Right forelimb (tissue), 1 donor: ENCODE measurements at regions not wholly inside any gene's neighbourhood (a gene's known extent, or its start where the extent isn't known, plus 50 kb on each side); places are given as distances from the start of the nearest gene placed in this dataset.
"Not testable (repeated sequence)": the region's sequence is repeated elsewhere in the genome, so short reads cannot be mapped to it uniquely, and the experiment has no call there.

Experiments
- DNase-seq: peaks from one replicate; pipeline ENCODE4 v3.0.0-alpha.2; 2018

DNA sequence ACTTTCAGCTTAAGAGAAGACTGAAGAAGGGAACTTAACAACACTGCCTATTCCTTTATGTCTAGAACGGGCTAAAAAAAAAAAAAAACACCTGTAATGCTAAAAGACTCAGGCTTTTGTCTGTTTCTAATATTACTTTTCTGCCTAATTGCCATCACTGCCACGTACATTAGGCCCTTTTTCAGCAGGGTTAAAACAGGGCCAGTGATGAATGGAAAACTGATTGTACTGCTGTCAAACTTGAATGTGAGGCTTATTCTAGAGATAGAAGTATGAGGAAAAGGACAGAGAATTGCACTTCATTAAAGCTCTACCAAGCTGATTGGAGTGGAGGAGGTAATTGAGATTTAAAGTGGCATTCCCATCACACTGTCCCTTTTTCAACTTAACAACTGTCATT is 535.8 kb downstream of the PRKD1 start:
- DNase-seq: no peak

DNA sequence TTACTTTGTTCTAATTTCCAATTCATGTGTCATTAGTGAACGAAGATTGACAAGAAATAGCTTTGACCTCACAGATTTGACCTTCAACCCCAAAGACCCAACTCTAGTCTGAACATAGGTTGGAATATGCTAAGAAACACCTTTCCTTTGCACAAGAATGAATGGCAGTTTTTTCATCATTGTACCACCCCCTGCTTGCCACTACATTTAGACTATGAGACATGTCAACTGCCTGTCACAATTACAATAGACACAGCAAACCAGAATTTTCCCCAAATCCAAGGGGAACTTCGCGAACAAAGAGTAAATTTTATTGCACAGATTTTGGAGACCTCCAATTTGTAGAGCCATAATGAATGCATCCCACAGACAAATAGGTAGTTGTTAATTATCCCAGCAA is 535.4 kb downstream of the PRKD1 start:
- no peak for DNase-seq

DNA sequence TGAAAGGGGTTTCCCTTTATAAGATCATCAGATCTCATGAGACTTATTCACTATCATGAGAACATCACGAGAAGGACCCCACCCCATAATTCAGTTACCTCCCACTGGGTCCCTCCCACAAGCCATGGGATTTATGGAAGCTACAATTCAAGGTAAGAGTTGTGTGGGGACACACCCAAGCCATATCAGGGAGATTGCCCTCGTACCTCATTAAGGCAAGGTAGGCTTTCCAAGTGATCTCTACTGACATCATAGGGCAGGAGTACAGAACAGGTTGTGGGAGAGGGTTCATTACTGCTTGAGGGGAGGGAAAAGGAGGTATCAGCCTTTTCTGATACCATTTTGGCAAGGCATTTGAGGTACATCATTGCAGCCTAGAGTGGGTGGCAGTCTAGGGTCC is 524.6 kb downstream of the PRKD1 start:
- no peak for DNase-seq

DNA sequence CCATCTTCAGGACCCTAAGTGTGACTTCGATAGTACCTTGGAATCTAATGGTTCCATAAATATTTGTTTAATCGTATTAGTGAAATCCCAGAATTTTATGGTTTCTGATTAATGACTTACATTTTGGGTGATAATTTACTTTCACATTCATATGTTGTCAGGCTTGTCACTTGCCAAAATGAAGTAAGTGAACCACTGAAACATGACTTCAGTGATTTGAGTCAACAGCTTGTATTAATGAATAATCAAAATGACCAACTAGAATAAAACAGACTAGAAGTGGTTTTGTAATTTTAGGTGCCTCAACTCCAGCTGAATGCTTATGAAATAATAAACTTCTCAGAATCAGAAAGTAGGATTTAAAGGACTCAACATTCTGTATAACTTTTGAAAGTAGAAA is 517.1 kb downstream of the PRKD1 start:
- no peak for DNase-seq

DNA sequence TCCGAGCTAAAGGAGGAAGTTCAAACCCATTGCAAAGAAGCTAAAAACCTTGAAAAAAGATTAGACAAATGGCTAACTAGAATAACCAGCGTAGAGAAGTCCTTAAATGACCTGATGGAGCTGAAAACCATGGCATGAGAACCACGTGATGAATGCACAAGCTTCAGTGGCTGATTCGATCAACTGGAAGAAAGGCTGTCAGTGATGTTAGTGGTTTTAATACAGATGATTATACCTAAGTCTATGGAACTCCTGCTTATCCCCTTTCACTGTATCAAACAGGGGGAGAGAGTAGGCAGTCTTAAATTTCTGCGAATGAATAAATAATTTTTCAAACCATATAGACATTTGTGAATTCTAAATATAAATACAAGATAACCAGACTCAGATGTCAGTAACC is 512.7 kb downstream of the PRKD1 start:
- not testable (repeated sequence) for DNase-seq

DNA sequence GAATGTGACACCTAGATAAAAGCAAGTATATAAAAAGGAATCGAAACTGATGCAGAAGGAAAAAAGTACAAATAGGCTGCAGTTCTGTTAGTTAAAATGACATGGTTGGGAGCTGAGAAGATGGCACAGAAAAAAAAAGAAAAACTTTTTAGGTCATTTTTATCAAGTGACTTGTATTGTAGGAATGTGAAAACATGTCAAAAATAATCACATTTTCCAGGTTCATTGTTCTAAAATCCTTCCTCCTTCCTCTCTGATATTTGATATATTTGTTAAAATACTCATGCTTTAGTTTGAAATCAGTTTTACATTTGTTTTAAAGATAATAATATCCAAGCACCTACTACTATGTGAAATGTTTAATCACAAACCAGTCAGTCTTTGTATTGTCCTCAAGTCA is 507.9 kb downstream of the PRKD1 start:
- no peak for DNase-seq

DNA sequence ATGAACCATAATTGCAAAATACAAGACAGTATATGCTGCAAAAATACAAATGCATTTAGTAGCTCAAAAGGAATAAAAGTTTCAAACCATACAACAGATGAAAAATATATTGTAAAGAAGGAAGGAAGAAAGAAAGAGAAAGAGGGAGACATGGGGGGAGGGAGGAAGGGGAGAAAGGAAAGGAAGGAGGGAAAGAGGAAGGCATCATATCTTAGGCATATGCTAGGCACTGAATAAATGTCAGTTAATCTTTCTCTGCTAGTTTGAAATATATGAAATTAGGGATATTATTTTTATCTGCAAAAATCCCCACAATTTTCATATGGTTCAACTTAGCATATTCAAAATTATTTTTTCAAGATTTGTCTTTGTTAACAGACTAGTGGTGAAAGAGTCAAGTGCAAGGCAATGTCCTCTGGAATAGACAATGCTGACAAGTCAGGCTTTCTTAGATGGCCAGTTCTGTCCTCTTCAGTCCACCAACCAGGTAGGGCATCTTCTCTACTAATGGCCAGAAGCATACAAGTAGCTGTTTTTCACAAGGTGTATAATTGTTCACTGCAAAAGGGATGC is 506.4 kb downstream of the PRKD1 start:
- no peak for DNase-seq

DNA sequence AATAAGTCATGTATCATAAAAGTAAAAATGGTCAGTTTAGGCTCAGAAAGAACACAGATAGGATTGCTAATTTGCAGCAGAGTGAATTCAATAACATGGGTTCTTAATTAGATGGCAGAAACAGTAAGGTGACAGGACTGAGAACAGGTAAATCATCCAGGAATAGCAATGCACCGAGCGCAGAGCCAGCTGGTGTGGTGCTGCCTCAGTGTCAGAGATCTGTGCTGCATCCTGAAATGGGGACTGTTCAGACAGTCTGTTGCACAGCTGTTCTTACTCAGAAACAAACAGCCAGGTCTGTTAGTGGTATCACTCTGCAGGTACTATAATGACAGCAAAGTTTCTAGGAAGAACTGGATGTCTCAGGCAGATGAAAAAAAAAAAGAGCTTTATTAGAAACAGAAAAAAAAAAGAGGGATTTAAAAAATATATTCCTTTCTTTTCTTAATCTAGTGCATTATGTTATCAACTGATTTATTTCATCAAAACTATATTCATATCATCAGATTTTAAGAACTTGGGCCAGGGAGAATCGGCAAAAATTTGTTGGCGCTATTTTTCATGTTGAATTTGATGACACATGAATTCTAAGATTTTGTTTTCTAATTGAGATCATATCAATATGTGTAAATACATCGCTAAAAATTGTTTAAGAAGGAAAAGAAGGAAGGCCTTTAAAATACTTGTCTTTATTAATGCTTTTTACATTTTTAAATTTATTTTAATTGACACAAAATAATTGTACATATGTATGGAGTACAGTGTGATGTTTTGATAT is 501.8 kb downstream of the PRKD1 start:
- DNase-seq: no peak

DNA sequence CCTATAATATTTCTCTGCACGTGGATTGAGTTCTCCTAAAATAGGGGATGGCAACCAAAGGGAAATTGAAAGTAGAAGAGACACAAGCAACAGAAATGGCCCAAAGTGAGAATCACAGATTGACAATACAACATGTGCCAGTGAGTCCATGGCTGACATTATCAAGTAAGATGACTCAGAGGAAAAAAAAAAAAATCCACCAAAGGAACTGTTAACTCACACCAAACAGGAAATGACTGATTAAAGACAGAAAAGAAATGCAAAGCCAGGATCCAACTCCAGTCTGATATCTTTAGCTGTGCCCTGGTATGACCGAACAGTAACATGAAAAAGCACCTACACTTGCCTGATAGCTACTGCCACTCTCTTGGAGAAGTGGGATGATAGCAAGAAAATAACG is 485.0 kb downstream of the PRKD1 start:
- no peak for DNase-seq

DNA sequence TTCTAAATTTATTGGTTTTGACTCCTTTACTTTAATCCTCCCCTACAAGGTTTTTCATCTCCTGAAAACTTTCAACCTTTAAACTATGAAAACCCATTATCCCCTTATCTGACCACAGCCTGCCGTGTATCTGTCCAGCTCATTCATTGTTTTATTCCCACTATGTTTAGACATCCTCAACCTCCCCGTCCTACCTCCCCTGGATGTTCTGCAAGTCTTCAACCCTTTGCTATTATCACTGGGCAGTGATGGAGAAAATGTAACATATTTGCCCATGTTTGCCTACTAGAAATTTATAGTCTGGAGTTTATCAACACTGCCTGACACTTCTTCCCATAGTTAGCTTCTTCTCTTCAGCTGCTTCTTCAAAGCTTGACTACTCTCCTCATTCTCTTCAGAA is 483.4 kb downstream of the PRKD1 start:
- DNase-seq: no peak

DNA sequence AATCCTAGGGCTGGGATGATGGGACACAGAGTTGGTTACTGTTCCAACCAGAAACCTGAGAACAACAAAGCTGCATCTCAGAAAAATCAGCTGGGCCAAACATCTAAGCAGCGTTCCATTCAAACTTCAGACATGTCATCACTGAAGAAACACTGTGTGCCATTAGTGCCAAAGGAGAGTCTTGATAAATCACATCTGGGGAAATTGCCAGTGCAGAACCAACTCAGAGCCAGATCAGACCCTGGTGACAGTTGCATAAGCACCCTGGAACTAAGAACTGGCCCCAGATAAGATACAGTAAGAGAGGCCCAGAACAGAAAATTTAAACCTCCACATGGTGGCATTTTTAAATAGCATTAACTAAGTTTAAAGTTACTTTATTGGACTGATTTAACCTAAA is 482.8 kb downstream of the PRKD1 start:
- DNase-seq: no peak

DNA sequence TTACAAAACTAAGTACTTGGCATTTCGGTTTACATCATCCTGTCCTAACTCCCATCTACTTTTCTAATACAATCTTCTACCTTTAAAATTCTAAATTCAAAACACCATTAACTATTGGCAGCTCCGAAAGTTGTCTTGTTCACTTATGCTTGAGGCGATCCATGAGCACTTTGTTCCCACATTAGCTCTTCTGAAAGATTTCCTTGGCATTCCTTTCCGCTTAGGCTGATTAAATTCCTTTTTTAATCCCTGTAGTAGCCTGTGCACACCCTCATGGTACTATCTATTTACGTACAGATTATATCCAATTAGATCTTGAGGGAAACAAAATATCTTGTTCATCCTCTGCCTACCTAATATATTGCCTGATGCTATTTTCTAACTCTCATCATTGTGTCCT is 480.7 kb downstream of the PRKD1 start:
- no peak for DNase-seq

DNA sequence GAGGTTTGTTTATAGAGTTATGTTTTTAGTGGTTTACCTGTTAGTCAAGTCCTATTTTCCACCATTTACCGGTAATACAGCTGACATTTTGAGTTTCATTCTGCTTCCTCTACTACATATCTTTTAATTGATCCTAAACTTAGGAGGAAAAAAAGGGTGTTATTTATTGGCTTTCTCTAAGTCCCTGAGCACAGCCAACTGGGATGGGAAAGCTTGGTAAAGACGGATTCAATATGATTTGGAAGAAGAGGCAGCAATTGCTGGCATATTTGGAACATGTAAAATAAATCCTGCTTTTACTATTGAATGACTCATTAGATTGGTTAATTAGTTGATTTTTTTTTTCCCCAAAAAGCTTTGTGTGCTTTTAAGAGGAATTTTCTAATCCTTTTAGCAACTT is 475.7 kb downstream of the PRKD1 start:
- DNase-seq: no peak

DNA sequence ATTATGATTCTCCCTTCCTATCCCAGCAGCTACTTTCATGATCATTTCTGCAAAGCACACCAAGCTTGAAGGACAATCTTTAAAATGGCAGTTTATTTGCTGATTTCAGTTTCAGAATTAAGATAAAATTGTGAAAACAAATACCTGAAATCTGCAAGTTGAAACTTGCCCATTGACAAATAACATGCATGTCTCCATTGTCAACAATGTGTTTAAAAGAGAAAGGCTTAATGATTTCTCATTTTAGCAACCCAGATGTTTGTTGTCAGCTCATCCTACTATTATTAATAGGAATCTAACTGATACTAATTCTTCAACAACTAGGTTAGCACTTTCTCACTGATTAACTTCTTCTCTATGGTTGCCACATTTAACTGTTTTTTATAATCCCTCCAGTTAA is 474.6 kb downstream of the PRKD1 start:
- no peak for DNase-seq

DNA sequence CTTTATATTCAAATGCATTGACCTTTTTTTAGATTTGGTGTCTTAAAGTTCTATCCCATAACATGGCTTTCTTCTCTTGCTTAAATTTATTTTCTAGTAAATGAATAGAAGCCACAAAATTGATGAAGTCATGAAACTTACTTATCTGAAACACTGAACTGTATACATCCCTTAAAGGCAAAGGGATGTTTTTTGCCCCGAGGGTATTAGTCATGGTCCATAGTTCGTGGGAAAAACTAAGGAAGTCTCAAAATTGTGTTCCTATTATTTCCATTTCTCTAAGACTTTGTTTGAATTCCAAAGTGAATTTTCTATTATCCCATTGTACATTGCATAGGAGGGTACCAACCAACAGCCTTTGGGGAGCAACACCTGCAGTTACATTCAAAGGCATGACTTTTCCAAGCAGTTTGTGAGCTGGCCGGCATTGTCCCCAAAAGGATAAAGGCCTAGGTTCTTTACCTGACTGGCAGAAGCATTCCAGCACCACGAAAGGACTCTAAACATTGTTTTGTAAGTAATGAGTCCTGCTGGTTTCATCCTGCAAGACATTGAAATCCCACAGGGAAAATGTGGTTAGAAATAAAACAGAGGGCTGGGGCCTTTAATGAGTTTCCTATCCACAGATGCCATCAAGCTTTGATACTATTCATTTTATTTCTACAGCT is 473.5 kb downstream of the PRKD1 start:
- DNase-seq: no peak

DNA sequence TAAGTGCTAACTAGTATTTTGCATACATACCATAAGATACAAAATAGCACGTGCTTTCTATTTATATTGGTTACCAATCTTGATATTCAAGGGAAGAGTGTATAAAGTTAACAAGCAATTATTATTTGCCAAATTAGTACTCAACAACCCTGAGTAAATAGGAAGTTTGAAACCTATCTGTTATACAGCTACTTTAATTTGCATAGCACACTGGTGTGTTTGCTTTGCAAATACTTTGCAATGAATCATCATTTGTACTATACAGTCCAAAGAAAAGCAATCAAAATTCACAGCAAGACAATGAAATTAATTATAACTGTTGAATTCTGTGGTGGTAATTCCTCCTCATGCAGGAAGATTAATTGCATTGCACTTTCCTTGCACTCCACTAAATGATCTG is 469.1 kb downstream of the PRKD1 start:
- no peak for DNase-seq

DNA sequence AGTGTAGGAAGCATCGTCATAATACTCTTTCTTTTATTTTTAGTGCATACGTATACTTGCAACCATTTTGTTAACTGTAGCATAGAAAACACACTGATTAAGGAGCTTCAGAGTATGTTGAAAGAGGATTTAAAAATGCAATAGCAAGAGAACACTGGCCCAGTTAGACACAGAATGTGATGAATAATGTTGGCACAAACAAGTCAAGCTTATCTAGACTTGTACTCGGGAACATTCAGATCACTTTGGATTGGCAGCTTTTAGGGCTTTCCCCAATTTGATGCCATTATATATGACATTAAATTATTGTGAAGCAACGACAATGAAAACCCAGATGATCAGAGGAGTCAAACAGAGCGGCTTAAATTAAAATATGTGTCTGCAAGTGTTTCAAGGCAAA is 468.1 kb downstream of the PRKD1 start:
- no peak for DNase-seq

DNA sequence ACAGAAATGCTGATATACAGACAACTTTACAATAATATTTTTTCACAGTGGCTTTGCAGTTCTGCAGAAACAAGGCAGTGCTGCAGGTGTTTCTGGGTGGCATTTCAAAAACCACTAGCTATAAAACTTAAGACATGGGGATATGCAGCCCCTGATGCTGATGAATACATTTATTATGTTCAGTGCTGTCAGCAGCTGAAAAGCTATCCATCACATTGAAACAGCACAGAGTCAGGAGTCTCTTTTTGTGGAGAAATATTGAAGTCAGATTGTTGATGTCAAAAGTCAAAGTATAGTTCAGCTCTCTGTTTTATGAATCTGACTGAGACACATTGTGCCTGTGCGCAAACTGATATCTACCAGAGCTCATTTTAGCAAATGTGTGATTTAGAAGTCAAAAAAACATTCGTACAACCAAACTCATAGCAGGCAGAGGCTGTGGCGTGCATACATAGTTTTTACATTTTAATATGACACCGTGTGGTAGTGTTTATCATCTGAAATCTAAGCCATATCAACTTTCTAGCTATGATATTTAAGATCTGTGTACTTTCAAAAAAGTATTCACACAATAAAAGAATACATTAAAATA is 467.6 kb downstream of the PRKD1 start:
- no peak for DNase-seq

DNA sequence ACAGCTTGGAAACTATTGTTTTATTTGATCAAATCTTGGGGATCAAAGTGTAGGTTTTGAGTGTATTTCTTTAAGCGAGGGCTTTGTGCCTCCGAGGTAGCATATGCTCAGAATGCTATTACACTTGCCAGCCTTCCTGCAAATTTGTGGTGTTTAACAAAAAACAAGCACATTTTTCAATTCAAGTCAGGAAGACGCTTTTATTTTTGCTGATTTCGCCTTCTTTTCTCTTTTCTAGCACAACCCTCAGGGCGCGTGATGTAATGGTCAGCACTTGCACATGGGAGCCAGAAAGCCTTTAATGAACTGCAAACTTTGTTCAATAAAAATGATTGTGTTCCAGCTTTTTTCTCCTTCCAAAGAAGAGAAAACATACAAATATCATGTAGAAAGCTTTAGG is 466.5 kb downstream of the PRKD1 start:
- DNase-seq: no peak

DNA sequence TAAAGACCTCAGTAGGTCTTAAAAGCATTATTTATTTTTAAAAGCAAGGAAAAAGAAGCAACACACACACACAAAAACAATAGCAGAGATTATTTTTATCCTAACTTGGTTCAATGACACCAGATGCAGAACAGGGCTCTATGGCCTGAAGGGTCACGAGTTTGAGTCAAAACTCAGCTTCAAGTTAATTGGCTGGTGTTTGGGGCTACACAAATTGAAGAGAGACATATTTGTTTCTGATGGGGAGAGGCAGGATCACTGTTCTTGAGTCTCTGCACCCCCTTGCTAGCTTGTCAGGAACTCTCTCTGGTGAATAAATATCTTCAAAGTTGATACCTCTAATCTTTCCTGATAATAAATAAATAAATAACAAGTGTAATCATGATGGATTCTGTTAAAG is 466.1 kb downstream of the PRKD1 start:
- DNase-seq: no peak

DNA sequence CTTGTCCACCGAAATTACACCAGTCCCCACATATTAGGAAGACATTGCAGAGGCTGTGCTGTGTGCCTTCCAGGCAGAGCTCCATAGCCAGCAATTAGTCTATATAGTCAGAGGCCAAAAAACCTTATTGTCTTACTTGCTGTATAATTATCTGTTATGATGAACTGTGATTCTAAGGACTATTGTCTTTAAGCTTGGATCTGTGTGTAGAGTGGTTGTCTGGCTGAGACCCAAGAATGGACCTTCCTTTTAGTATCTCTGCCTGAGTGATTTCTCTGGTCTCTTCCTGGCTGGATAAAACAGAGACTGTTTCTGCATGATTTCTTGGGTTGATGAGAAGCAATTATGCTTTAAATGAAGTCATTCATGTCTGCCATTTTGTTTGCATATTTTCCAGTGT is 465.3 kb downstream of the PRKD1 start:
- no peak for DNase-seq

DNA sequence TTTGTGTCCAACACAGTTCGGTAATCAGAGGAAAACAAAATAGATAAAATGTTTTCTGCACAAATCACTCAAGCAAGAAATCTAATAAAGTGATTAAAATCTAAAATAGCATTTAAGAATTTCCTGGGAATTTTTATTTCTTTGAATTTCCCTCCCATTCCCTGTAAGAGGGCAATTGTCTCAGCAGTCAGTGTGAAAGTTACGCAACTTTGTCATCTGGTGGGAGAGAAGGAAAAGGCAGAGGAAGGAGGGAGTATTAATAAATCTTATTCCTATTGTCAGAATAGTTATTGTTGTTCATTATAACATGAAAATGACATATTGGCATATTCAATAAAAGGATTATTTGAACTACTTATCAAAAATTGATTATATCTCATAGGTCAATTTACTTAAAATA is 464.9 kb downstream of the PRKD1 start:
- DNase-seq: no peak

DNA sequence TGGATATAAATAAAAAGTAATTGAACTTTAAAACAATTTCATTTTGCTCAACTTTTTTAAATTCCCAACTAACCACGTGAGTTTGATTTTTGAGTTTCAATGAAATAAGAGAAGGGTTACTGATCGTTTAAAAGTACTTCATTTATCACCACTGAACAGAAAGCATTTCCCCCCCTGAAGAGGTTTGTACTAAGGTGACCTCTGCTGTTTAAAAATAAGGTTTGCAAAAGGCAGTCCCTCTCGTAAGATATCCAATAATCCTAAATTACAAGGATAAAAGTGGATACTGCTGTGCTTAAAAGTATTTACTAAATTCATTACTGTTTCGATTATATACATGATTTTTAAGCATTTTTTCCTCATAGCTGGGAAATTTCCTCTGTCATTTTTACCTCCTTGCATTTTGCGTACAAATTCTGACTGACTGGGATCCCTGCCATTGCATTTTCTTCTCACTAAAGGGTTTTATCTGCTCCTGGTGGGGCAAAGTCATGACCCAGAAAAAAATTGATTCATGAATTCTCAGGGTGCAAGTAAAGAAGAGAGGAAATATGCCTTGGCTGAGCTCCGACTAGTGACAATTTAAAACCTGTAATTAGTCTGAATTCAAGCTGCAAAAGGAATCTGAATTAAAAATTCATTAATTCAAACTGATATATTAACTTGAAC is 463.8 kb downstream of the PRKD1 start:
- DNase-seq: no peak

DNA sequence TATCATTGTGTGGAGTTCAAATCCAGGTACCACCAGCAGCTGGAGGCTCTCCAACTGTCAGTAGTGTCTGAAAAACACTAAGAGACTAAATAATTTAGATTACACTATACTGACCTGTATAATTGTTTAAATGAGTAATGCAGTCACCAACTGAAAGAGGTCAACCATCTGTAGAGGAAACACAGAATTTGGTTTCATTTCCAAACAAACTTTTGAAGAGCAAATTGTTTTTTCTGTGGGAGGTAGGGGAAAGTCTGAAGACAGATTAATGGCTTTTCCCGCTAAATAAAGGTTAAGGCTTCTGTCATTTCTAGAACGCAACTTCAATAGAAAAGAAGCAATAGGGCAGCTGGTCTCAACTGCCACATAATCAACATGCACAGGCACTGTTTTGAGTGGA is 462.6 kb downstream of the PRKD1 start:
- no peak for DNase-seq
